Psoas muscle (tissue), 7 donors: ENCODE measurements at regions not wholly inside any gene's neighbourhood (a gene's known extent, or its start where the extent isn't known, plus 50 kb on each side); places are given as distances from the start of the nearest gene placed in this dataset.

ENCODE experiments used
- ATAC-seq, 4 donors: fragments of 200-7000 bp; cut with Tn5 transposase; one replicate each; pipeline ENCODE4 v1.9.1; 2020; ENCODE audit warnings: moderate library complexity in 3 of 4, mild to moderate bottlenecking in 2 of 4
- DNase-seq, 2 donors: peaks; one replicate each; pipeline ENCODE4 v3.0.0-alpha.2; 2020
- H3K27ac ChIP-seq: fragments of 200-600 bp; one replicate; pipeline ENCODE4 v1.8.0; 2022
- H3K27me3 ChIP-seq, 3 donors: fragments of 200-600 bp in 1 of 3; one replicate each; pipeline versions ENCODE4 v1.6.1 to v1.8.0; 2013 to 2022; ENCODE audit warnings: low read length in 2 of 3, mild to moderate bottlenecking in 2 of 3, moderate library complexity in 1 of 3; ENCODE audit not compliant: insufficient read depth in 3 of 3
- H3K36me3 ChIP-seq, 2 donors: fragments of 200-600 bp in 1 of 2; one replicate each; pipeline versions ENCODE4 v1.6.1 to v1.8.0; 2013 to 2022; ENCODE audit warnings: low read depth in 1 of 2, mild to moderate bottlenecking in 1 of 2, moderate library complexity in 1 of 2; ENCODE audit not compliant: insufficient read depth in 1 of 2
- H3K4me1 ChIP-seq: fragments of 200-600 bp; one replicate; pipeline ENCODE4 v1.8.0; 2022
- H3K4me3 ChIP-seq: fragments of 200-600 bp; one replicate; pipeline ENCODE4 v1.8.0; 2022; ENCODE audit warnings: mild to moderate bottlenecking
- H3K9me3 ChIP-seq: fragments of 200-600 bp; one replicate; pipeline ENCODE4 v1.8.0; 2022
- WGBS, 3 donors: extraction: QIAGEN DNeasy Blood & Tissue Kit; methylation state at CpG; one replicate each; pipeline versions ENCODE4 v1.1.6 to v1.1.7; 2013; 5-methylcytosine and 5-hydroxymethylcytosine counted together
- intact Hi-C, 2 donors: fragments of 100-400 bp; cut with DNase I; formaldehyde crosslinking; loops; one replicate each; pipeline versions ENCODE4 v1.11.0 to v1.14.2; 2022
- TF ChIP-seq, protein P1 (sequence below): fragments of 200-600 bp; IDR thresholded peaks from one replicate; pipeline ENCODE4 v1.8.0; 2022; ENCODE audit warnings: antibody characterized with exemption
- donor health status: healthy with polysubstance abuse.
- donor health status: DM: no; HTN: no; CAD: no; lungs with moderate emphysema.
- donor health status: Bipolar disorder and iron deficiency.
- donor health status: healthy.
- donor health status: DM: yes; HTN: yes; CAD: no.
- donor health status: DM: no; HTN: no; CAD: no.
- donor health status: DM: yes; HTN: yes; CAD: no.

DNA sequence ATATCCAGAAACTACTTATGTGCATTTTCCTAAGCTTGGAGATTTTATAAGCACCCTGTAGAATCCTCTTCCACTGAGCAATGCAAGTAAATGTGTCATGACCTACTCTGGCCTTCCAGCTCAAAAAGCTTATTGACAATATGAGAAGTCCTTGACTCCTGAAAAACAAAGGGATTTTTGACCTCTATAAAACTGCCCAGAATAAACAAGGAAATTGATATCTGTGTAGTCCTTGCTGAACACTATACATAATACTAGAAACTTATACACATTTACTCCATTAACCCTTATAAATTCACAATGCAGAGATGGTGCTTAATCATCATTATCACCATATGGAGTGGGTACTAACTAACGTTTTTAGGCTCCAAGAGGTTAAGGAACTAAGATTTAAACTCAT, 197.4 kb upstream of the KRR1 start:
- H3K9me3 ChIP-seq, result no peaks in the 10 kb centered on the region
- TF ChIP-seq, protein P1, sequence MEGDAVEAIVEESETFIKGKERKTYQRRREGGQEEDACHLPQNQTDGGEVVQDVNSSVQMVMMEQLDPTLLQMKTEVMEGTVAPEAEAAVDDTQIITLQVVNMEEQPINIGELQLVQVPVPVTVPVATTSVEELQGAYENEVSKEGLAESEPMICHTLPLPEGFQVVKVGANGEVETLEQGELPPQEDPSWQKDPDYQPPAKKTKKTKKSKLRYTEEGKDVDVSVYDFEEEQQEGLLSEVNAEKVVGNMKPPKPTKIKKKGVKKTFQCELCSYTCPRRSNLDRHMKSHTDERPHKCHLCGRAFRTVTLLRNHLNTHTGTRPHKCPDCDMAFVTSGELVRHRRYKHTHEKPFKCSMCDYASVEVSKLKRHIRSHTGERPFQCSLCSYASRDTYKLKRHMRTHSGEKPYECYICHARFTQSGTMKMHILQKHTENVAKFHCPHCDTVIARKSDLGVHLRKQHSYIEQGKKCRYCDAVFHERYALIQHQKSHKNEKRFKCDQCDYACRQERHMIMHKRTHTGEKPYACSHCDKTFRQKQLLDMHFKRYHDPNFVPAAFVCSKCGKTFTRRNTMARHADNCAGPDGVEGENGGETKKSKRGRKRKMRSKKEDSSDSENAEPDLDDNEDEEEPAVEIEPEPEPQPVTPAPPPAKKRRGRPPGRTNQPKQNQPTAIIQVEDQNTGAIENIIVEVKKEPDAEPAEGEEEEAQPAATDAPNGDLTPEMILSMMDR, result no peak
- H3K27ac ChIP-seq, result no peak overlapping the region
- no peak for DNase-seq
- ATAC-seq, result no peak
- H3K4me1 ChIP-seq, result peaks cover 22% of the 10 kb centered on the region
- H3K27me3 ChIP-seq, result no peaks in the 10 kb centered on the region
- no peak overlapping the region for H3K4me3 ChIP-seq
- no peaks in the 10 kb centered on the region for H3K36me3 ChIP-seq
- WGBS, 3 donors, result 51 to 61% (median 59%) methylated on average over 1 of the region's 1 CpG
- intact Hi-C loops, result no loop called here

- intact Hi-C loops, result no loop called here
- Histone ChIP-seq H3K27ac (no peak overlapping the region), H3K4me1 (peaks cover 22% of the 10 kb centered on the region), H3K36me3 (no peaks in the 10 kb centered on the region), H3K27me3 (no peaks in the 10 kb centered on the region), H3K4me3 (no peak overlapping the region), H3K9me3 (no peaks in the 10 kb centered on the region)
- DNase-seq, result no peak
- no peak for ATAC-seq
- 82 to 88% (median 88%) methylated on average over 3 of the region's 3 CpGs for WGBS, 3 donors
- TF ChIP-seq, protein P1, result no peak
Measured at GRCh38 chr12:75707983-75708382, 196.6 kb upstream of the KRR1 start.

DNA sequence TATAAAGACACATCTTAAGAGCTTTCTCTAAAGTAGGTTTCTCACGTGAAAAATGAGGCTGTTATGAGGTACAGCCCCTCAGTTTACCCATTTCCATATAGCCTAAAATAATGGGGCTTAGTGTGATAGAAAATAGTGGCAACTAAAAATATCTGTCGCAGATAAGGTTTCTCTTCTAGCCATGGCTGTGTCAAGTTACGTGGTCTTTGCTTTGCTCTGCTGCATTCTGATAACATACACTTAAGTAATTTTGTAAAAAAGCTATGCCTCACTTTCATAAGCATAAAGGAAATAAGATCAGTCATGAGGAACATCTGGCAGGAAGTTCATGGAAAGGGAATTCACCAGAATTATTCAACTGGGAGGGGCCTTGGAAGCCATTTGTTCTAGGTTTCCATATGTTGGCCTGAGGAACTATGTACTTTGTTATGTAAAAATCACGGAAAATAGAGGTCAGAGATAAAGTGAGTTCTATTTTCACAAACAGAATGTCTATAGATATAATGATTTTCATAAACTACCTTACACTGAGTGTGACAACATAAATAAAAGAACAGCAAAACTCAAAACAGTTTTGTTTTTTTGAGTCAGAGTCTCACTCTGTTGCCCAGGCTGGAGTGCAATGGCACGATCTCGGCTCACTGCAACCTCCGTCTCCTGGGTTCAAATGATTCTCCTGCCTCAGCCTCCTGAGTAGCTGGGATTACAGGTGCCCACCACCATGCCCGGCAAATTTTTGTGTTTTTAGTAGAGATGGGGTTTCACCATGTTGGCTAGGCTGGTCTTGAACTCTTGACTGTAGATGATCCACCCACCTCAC, 195.6 kb upstream of the KRR1 start:
- Histone ChIP-seq H3K27ac (peak overlapping the region; percentile 40), H3K4me3 (no peak overlapping the region), H3K27me3 (no peaks in the 10 kb centered on the region), H3K4me1 (peaks cover 18% of the 10 kb centered on the region), H3K36me3 (no peaks in the 10 kb centered on the region), H3K9me3 (no peaks in the 10 kb centered on the region)
- intact Hi-C loops, result no loop called here
- ATAC-seq, result no peak
- WGBS, 3 donors, result 53 to 62% (median 59%) methylated on average over 8 of the region's 8 CpGs
- DNase-seq, result no peak
- TF ChIP-seq, protein P1, result no peak

DNA sequence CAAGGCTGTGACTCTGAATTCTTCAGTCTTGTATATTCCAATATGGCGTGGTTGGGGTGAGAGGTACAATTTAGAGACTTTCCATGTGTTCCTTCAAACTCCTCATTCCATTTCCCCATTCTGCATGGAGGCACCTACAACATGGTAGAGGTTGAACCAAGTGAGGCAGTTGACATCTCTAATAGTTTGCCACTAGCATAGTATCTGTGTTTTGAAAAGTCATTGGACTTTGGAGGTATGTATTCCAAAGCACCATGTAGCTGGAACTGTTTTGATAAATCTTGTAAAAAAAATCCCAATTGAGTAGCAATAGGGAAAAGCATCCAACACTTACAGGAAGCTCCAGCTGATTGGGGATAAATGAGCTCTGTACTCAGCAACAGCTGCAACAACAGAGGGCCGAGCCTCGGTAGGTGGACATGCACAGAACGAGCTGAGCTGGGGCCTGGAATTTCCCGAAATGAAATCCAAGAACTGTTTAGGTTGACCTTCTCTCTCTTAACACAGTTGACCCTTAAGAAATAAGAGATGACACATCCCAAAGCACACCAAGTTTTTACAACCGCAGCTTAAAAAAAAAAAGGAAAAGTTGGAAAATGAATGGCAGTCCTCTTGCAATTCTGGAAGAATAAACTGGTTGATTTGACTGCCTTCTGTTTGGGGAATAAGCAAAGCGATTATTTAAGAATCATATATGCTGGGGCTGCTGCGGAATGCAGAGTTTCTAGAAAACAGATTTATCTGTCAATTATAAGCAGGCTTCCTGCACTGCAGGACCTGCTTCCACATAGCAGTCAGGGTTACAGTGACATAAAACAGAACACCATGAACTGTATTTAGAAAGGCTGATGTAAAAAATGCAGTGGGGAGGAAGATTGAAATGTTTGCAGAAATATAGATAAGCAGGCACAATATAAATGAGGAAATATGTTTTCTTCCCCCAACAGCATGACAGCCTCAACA, 194.6 kb upstream of the KRR1 start:
- intact Hi-C loops, result no loop called here
- Histone ChIP-seq H3K27me3 (no peaks in the 10 kb centered on the region), H3K36me3 (no peaks in the 10 kb centered on the region), H3K9me3 (no peaks in the 10 kb centered on the region), H3K4me1 (peaks cover 18% of the 10 kb centered on the region), H3K27ac (peak overlapping the region; percentile 40), H3K4me3 (no peak overlapping the region)
- peak; percentile 70 to 81 (median 74) for ATAC-seq
- TF ChIP-seq, protein P1, result no peak
- 20 to 24% (median 21%) methylated on average over 8 of the region's 8 CpGs for WGBS, 3 donors
- DNase-seq, result peak in 1 of 2 donors; percentile 21
